Mesodermal cell (in vitro differentiated cells): ENCODE measurements at regions not wholly inside any gene's neighbourhood (a gene's known extent, or its start where the extent isn't known, plus 50 kb on each side); places are given as distances from the start of the nearest gene placed in this dataset.
"Not testable (repeated sequence)": the region's sequence is repeated elsewhere in the genome, so short reads cannot be mapped to it uniquely, and the experiment has no call there.

Experiments
- H3K27ac ChIP-seq: 2 replicates; pipeline ENCODE4 v1.7.0; 2013; ENCODE audit warnings: mild to moderate bottlenecking, low read depth, low read length, moderate library complexity; ENCODE audit not compliant: severe bottlenecking
- H3K36me3 ChIP-seq: 2 replicates; pipeline ENCODE4 v1.7.1; 2013; ENCODE audit warnings: mild to moderate bottlenecking, low read length, moderate library complexity; ENCODE audit not compliant: control insufficient read depth, insufficient read depth
- H3K4me1 ChIP-seq: one replicate; pipeline ENCODE4 v1.7.1; 2013; ENCODE audit warnings: mild to moderate bottlenecking, low read length; ENCODE audit not compliant: insufficient read depth, control insufficient read depth, poor library complexity, severe bottlenecking
- H3K4me3 ChIP-seq: 2 replicates; pipeline ENCODE4 v1.7.0; 2013; ENCODE audit warnings: low read length, control low read depth, mild to moderate bottlenecking; ENCODE audit not compliant: insufficient read depth, poor library complexity, severe bottlenecking; ENCODE audit errors: extremely low read depth
- H3K9me3 ChIP-seq: 2 replicates; pipeline ENCODE4 v1.7.1; 2013; ENCODE audit warnings: mild to moderate bottlenecking, low read length, moderate library complexity; ENCODE audit not compliant: control insufficient read depth
- WGBS, 2 experiments: methylation state at CpG; one replicate each; pipeline ENCODE4 v1.1.5; 2013; ENCODE audit warnings: missing lambda C conversion rate in 2 of 2; ENCODE audit not compliant: insufficient coverage in 2 of 2; 5-methylcytosine and 5-hydroxymethylcytosine counted together

GRCh38 chr19:29873801-29874575, 62.2 kb downstream of the CCNE1 start:
- peak overlapping the region; percentile 39 for H3K4me3 ChIP-seq
- WGBS, 2 experiments = 48 to 56% methylated on average over 25 to 28 of the region's 40 CpGs
- no peaks in the 10 kb centered on the region for H3K9me3 ChIP-seq
- H3K36me3 ChIP-seq = no peaks in the 10 kb centered on the region
- H3K4me1 ChIP-seq = peaks cover 10% of the 10 kb centered on the region
- no peak overlapping the region for H3K27ac ChIP-seq

GRCh38 chr19:29875931-29876330, 64.1 kb downstream of the CCNE1 start:
- no peaks in the 10 kb centered on the region for H3K9me3 ChIP-seq
- H3K4me1 ChIP-seq = peaks cover 7% of the 10 kb centered on the region
- no peaks in the 10 kb centered on the region for H3K36me3 ChIP-seq
- 87 to 88% methylated on average over 2 to 6 of the region's 7 CpGs for WGBS, 2 experiments
- no peak overlapping the region for H3K27ac ChIP-seq
- H3K4me3 ChIP-seq = no peak overlapping the region

GRCh38 chr19:29876414-29876813, 64.6 kb downstream of the CCNE1 start:
- Histone ChIP-seq H3K4me3 (no peak overlapping the region), H3K4me1 (peaks cover 5% of the 10 kb centered on the region), H3K27ac (no peak overlapping the region), H3K36me3 (no peaks in the 10 kb centered on the region), H3K9me3 (no peaks in the 10 kb centered on the region)
- 80 to 100% methylated on average over 1 to 4 of the region's 6 CpGs for WGBS, 2 experiments

GRCh38 chr19:29876908-29877307, 65.1 kb downstream of the CCNE1 start:
- H3K4me1 ChIP-seq, H3K9me3 ChIP-seq, H3K27ac ChIP-seq, H3K4me3 ChIP-seq, H3K36me3 ChIP-seq: not testable (repeated sequence)
- 100% methylated on average over 1 of the region's 4 CpGs; no CpG with 5 or more reads in 1 of the 2 experiments for WGBS, 2 experiments

GRCh38 chr19:29878973-29879654, 62.9 kb upstream of the URI1 start:
- H3K36me3 ChIP-seq = no peaks in the 10 kb centered on the region
- WGBS, 2 experiments = 86 to 91% methylated on average over 14 to 15 of the region's 17 CpGs

GRCh38 chr19:29879655-29879974, 62.4 kb upstream of the URI1 start:
- Histone ChIP-seq H3K9me3 (no peaks in the 10 kb centered on the region), H3K4me1 (peaks cover 3% of the 10 kb centered on the region), H3K27ac (no peak overlapping the region), H3K4me3 (no peak overlapping the region), H3K36me3 (no peaks in the 10 kb centered on the region)
- WGBS, 2 experiments = 82 to 94% methylated on average over 7 of the region's 7 CpGs

More at GRCh38 chr19:29878973-29879654, 62.9 kb upstream of the URI1 start:
- H3K27ac ChIP-seq = no peak overlapping the region
- H3K4me1 ChIP-seq = peaks cover 5% of the 10 kb centered on the region
- no peak overlapping the region for H3K4me3 ChIP-seq
- H3K9me3 ChIP-seq = no peaks in the 10 kb centered on the region

GRCh38 chr19:29880498-29881081, 61.4 kb upstream of the URI1 start:
- Histone ChIP-seq H3K4me1 (no peaks in the 10 kb centered on the region), H3K36me3 (no peaks in the 10 kb centered on the region), H3K4me3 (no peak overlapping the region), H3K9me3 (no peaks in the 10 kb centered on the region), H3K27ac (no peak overlapping the region)
- WGBS, 2 experiments = 67 to 77% methylated on average over 5 to 6 of the region's 10 CpGs

GRCh38 chr19:29881386-29881785, 60.7 kb upstream of the URI1 start:
- Histone ChIP-seq H3K27ac (no peak overlapping the region), H3K4me3 (no peak overlapping the region)
- 83 to 91% methylated on average over 4 to 5 of the region's 5 CpGs for WGBS, 2 experiments

GRCh38 chr19:29882719-29883105, 59.3 kb upstream of the URI1 start:
- Histone ChIP-seq H3K36me3 (no peaks in the 10 kb centered on the region), H3K4me1 (no peaks in the 10 kb centered on the region), H3K27ac (no peak overlapping the region), H3K9me3 (no peaks in the 10 kb centered on the region), H3K4me3 (no peak overlapping the region)
- 86 to 92% methylated on average over 3 to 6 of the region's 13 CpGs for WGBS, 2 experiments

More at GRCh38 chr19:29881386-29881785, 60.7 kb upstream of the URI1 start:
- H3K4me1 ChIP-seq = no peaks in the 10 kb centered on the region
- H3K9me3 ChIP-seq = no peaks in the 10 kb centered on the region
- no peaks in the 10 kb centered on the region for H3K36me3 ChIP-seq

- Histone ChIP-seq H3K4me3 (no peak overlapping the region), H3K4me1 (no peaks in the 10 kb centered on the region), H3K9me3 (no peaks in the 10 kb centered on the region), H3K27ac (no peak overlapping the region), H3K36me3 (no peaks in the 10 kb centered on the region)
- 75 to 88% methylated on average over 2 of the region's 2 CpGs for WGBS, 2 experiments
Measured at GRCh38 chr19:29884044-29884443, 58.0 kb upstream of the URI1 start.

- WGBS, 2 experiments = 89 to 92% methylated on average over 6 to 9 of the region's 9 CpGs
Measured at GRCh38 chr19:29884466-29884865, 57.6 kb upstream of the URI1 start.

More at GRCh38 chr19:29884466-29884865, 57.6 kb upstream of the URI1 start:
- Histone ChIP-seq H3K27ac (no peak overlapping the region), H3K4me1 (no peaks in the 10 kb centered on the region), H3K36me3 (no peaks in the 10 kb centered on the region), H3K9me3 (no peaks in the 10 kb centered on the region), H3K4me3 (no peak overlapping the region)
